HepG2 (cell line): ENCODE measurements at regions not wholly inside any gene's neighbourhood (a gene's known extent, or its start where the extent isn't known, plus 50 kb on each side); places are given as distances from the start of the nearest gene placed in this dataset.

Experiments used
- ATAC-seq: fragments of 200-7000 bp; cut with Tn5 transposase; 3 replicates; pipeline ENCODE4 v1.9.1; 2020; ENCODE audit warnings: mild to moderate bottlenecking, moderate library complexity
- BruUV-seq: library from RNA; stranded (reverse); fragments of 400-500 nt; replicated peaks from 2 replicates; lab custom pipeline; 2021; lab: Mats Ljungman, UMichigan
- CTCF ChIA-PET: fragments of 300-600 bp; formaldehyde crosslinking; extraction: SDS; loops from one replicate; lab custom pipeline; 2021; ENCODE audit warnings: low total read pairs, inconsistent platforms, low intra/inter-chr PET ratio; lab: Yijun Ruan, JAX
- POLR2A ChIA-PET: fragments of 350-600 bp; sonication (Branson Sonifier 250); formaldehyde crosslinking; loops from one replicate; lab custom pipeline; 2020; ENCODE audit warnings: antibody characterized with exemption, inconsistent platforms; lab: Yijun Ruan, JAX
- DNase-seq: peaks from one replicate; pipeline ENCODE4 v3.0.0-alpha.2; 2015; ENCODE audit warnings: low spot score
- FAIRE-seq: peaks from 3 replicates; lab custom pipeline; 2011; peaks lifted over from hg19 to GRCh38; lab: Jason Lieb, UNC
- H2AFZ ChIP-seq: one replicate; pipeline ENCODE4 v1.6.1; 2011; ENCODE audit warnings: low read length, inconsistent platforms
- H3K27ac ChIP-seq: fragments of 300-600 bp; 3 replicates; pipeline ENCODE4 v1.8.0; 2011; ENCODE audit warnings: mixed run types, mild to moderate bottlenecking, mixed read lengths, low read length, inconsistent platforms; ENCODE audit not compliant: insufficient read depth; ENCODE audit errors: extremely low read length
- H3K27me3 ChIP-seq, 2 experiments: fragments of 200-600 bp in 1 of 2; 2 replicates in 1 of 2; 3 replicates in 1 of 2; pipeline versions ENCODE4 v1.6.0 to v1.8.0; 2011; ENCODE audit warnings: low read length in 2 of 2, mild to moderate bottlenecking in 2 of 2, moderate library complexity in 2 of 2, inconsistent platforms in 1 of 2; ENCODE audit not compliant: insufficient read depth in 2 of 2, control insufficient read depth in 1 of 2
- H3K36me3 ChIP-seq, 2 experiments: fragments of 200-600 bp in 1 of 2; replicated peaks in 1 of 2; 2 replicates in 1 of 2; 3 replicates in 1 of 2; pipeline versions ENCODE4 v1.5.1 to v1.8.0; 2011; ENCODE audit warnings: low read length in 2 of 2, inconsistent platforms in 1 of 2; ENCODE audit not compliant: insufficient read depth in 2 of 2, control insufficient read depth in 1 of 2
- H3K4me1 ChIP-seq: 2 replicates; pipeline ENCODE4 v1.5.1; 2012; ENCODE audit warnings: low read length, inconsistent platforms; ENCODE audit not compliant: insufficient read depth
- H3K4me2 ChIP-seq: 2 replicates; pipeline ENCODE4 v1.6.0; 2011; ENCODE audit warnings: low read depth, low read length, inconsistent platforms
- H3K4me3 ChIP-seq, 3 experiments: fragments of 200-600 bp in 1 of 3; sonication (generic), shearing (Covaris generic) in 1 of 3; replicated peaks in 1 of 3; 2 replicates each; pipeline ENCODE4 v1.5.1; 2011 to 2016; ENCODE audit warnings: low read length in 3 of 3, inconsistent platforms in 2 of 3, low read depth in 2 of 3, mild to moderate bottlenecking in 2 of 3, control low read depth in 1 of 3, mixed read lengths in 1 of 3; ENCODE audit not compliant: insufficient read depth in 1 of 3
- H3K79me2 ChIP-seq: one replicate; pipeline ENCODE4 v1.6.1; 2011; ENCODE audit warnings: low read length, inconsistent platforms; ENCODE audit not compliant: insufficient read depth
- H3K9ac ChIP-seq: 2 replicates; pipeline ENCODE4 v1.6.0; 2011; ENCODE audit warnings: mild to moderate bottlenecking, low read depth, low read length, inconsistent platforms; ENCODE audit not compliant: insufficient read depth
- H3K9me3 ChIP-seq: 2 replicates; pipeline ENCODE4 v1.5.1; 2012; ENCODE audit warnings: mild to moderate bottlenecking, low read length
- H4K20me1 ChIP-seq: 2 replicates; pipeline ENCODE4 v1.6.0; 2011; ENCODE audit warnings: inconsistent platforms, mild to moderate bottlenecking, low read length, moderate library complexity; ENCODE audit not compliant: insufficient read depth
- ASH2L ChIP-seq: fragments of 300-600, 200-600 bp; sonication (generic); IDR thresholded peaks from 2 replicates; pipeline ENCODE4 v1.7.0; 2017; ENCODE audit warnings: low read depth, mild to moderate bottlenecking, moderate library complexity, mixed read lengths, low read length; ENCODE audit not compliant: insufficient read length
- BRCA1 ChIP-seq: sonication (generic); formaldehyde crosslinking; IDR thresholded peaks from 2 replicates; pipeline ENCODE4 v1.4.0; 2020; ENCODE audit warnings: missing genetic modification reagents
- CENPBD1 ChIP-seq: sonication (generic); formaldehyde crosslinking; IDR thresholded peaks from 2 replicates; pipeline ENCODE4 v1.8.0; 2022; ENCODE audit warnings: missing genetic modification reagents, low read depth, mild to moderate bottlenecking, borderline replicate concordance
- JUNB ChIP-seq: sonication (generic); formaldehyde crosslinking; IDR thresholded peaks from 2 replicates; pipeline ENCODE4 v1.8.0; 2022; ENCODE audit warnings: missing genetic modification reagents, mild to moderate bottlenecking, borderline replicate concordance
- MBNL3 ChIP-seq: fragments of 250-450 bp; sonication (Bioruptor Pico); conservative IDR thresholded peaks from 2 replicates; pipeline ENCODE4 v1.8.0; 2022; ENCODE audit warnings: mild to moderate bottlenecking, inconsistent platforms
- NR3C1 ChIP-seq: sonication (generic); formaldehyde crosslinking; IDR thresholded peaks from 2 replicates; pipeline ENCODE4 v1.4.0; 2020; ENCODE audit warnings: missing genetic modification reagents
- SMARCC2 ChIP-seq: fragments of 450-650 bp; IDR thresholded peaks from 2 replicates; pipeline ENCODE4 v1.6.1; 2017; ENCODE audit warnings: antibody characterized with exemption, mild to moderate bottlenecking
- STAT6 ChIP-seq: sonication (generic); formaldehyde crosslinking; IDR thresholded peaks from 2 replicates; pipeline ENCODE4 v1.4.0; 2020; ENCODE audit warnings: missing genetic modification reagents, mild to moderate bottlenecking, borderline replicate concordance
- TAF1 ChIP-seq: sonication (generic); formaldehyde crosslinking; IDR thresholded peaks from 2 replicates; pipeline ENCODE4 v1.4.0; 2020; ENCODE audit warnings: missing genetic modification reagents
- TBX3 ChIP-seq: fragments of 450-650 bp; IDR thresholded peaks from 2 replicates; pipeline ENCODE4 v1.6.1; 2017; ENCODE audit warnings: antibody characterized with exemption, mild to moderate bottlenecking, inconsistent platforms, borderline replicate concordance
- TEAD2 ChIP-seq: sonication (generic); formaldehyde crosslinking; IDR thresholded peaks from 2 replicates; pipeline ENCODE4 v1.9.0; 2021; ENCODE audit warnings: missing genetic modification reagents
- ZBTB10 ChIP-seq: sonication (generic); formaldehyde crosslinking; IDR thresholded peaks from 2 replicates; pipeline ENCODE4 v1.4.0; 2020; ENCODE audit warnings: missing genetic modification reagents, borderline replicate concordance
- ZNF230 ChIP-seq: sonication (generic); formaldehyde crosslinking; IDR thresholded peaks from 2 replicates; pipeline ENCODE4 v1.4.0; 2020; ENCODE audit warnings: mild to moderate bottlenecking, missing genetic modification reagents
- ZNF513 ChIP-seq: sonication (generic); formaldehyde crosslinking; conservative IDR thresholded peaks from 2 replicates; pipeline ENCODE4 v1.5.0; 2020; ENCODE audit warnings: missing genetic modification reagents
- ZNF546 ChIP-seq: sonication (generic); formaldehyde crosslinking; conservative IDR thresholded peaks from 2 replicates; pipeline ENCODE4 v1.8.1; 2023; ENCODE audit warnings: mild to moderate bottlenecking, missing genetic modification reagents
- ZNF567 ChIP-seq: sonication (generic); formaldehyde crosslinking; IDR thresholded peaks from 2 replicates; pipeline ENCODE4 v1.8.1; 2023; ENCODE audit warnings: mild to moderate bottlenecking, missing genetic modification reagents, borderline replicate concordance
- ZNF7 ChIP-seq: IDR thresholded peaks from 2 replicates; pipeline ENCODE4 v1.6.1; 2016; ENCODE audit warnings: missing biosample characterization, missing genetic modification reagents
- ZNF879 ChIP-seq: sonication (generic); formaldehyde crosslinking; IDR thresholded peaks from 2 replicates; pipeline ENCODE4 v1.8.1; 2023; ENCODE audit warnings: missing genetic modification reagents
- ZNF891 ChIP-seq: sonication (generic); formaldehyde crosslinking; IDR thresholded peaks from 2 replicates; pipeline ENCODE4 v1.5.0; 2020; ENCODE audit warnings: mild to moderate bottlenecking, missing genetic modification reagents
- WGBS: methylation state at CpG from one replicate; pipeline ENCODE4 v1.1.6; 2017; ENCODE audit warnings: low lambda C conversion rate; 5-methylcytosine and 5-hydroxymethylcytosine counted together
- in situ Hi-C: cut with HindIII; loops from 2 replicates; pipeline ENCODE4 v1.10.0; 2017; ENCODE audit warnings: low pct_unique_long_range_greater_than_20kb; ENCODE audit not compliant: extremely low pct_ligation_motif_present
- intact Hi-C: fragments of 100-400 bp; cut with micrococcal nuclease; formaldehyde crosslinking; loops from one replicate; pipeline ENCODE4 v1.10.0; 2022; ENCODE audit not compliant: unreplicated experiment

GRCh38 chr1:195337646-195338045 is 1270.6 kb downstream of the KCNT2 start (continued):
- TF ChIP-seq ZNF567 (no peak), ZNF891 (CRISPR knock-in tag) (no peak), CENPBD1 (CRISPR knock-in tag) (no peak), ZNF546 (CRISPR knock-in tag) (no peak), ASH2L (no peak), ZNF879 (CRISPR knock-in tag) (no peak)
- TF ChIP-seq, all 625 proteins: peak for 0

GRCh38 chr1:195336812-195337211 is 1271.4 kb downstream of the KCNT2 start:
- Histone ChIP-seq H3K27ac (no peak overlapping the region), H3K27me3 (no peaks in the 10 kb centered on the region), H2AFZ (no peak overlapping the region), H3K9ac (no peak overlapping the region), H3K4me3 (no peak overlapping the region), H3K36me3 (no peaks in the 10 kb centered on the region), H3K4me1 (no peaks in the 10 kb centered on the region), H3K79me2 (no peaks in the 10 kb centered on the region), H4K20me1 (no peaks in the 10 kb centered on the region), H3K9me3 (no peaks in the 10 kb centered on the region), H3K4me2 (no peak overlapping the region)
- no TSS peak for BruUV-seq
- ATAC-seq: no peak
- CTCF ChIA-PET: no interaction called here
- in situ Hi-C loops: no loop called here
- FAIRE-seq: no peak
- POLR2A ChIA-PET: no interaction called here
- 5% methylated on average over 1 of the region's 1 CpG for WGBS
- no peak for DNase-seq
- intact Hi-C loops: loop anchor here (2.0 kb wide), 1 partner anchor 20 kb away; no protein-coding TSS in a partner anchor
- no peak for TF ChIP-seq ZNF230 (CRISPR knock-in tag)
- no peak for TF ChIP-seq BRCA1 (CRISPR knock-in tag)
- no peak for TF ChIP-seq TEAD2 (CRISPR knock-in tag)
- no peak for TF ChIP-seq NR3C1 (CRISPR knock-in tag)
- no peak for TF ChIP-seq SMARCC2
- TF ChIP-seq TAF1 (CRISPR knock-in tag): no peak
- TF ChIP-seq ZNF513 (CRISPR knock-in tag): no peak
- no peak for TF ChIP-seq STAT6 (CRISPR knock-in tag)
- no peak for TF ChIP-seq MBNL3 (CRISPR knock-in tag)
- no peak for TF ChIP-seq ZNF7 (CRISPR knock-in tag)
- TF ChIP-seq TBX3: no peak
- TF ChIP-seq JUNB (CRISPR knock-in tag): no peak
- TF ChIP-seq ZBTB10: no peak
